Renal pelvis (tissue), 1 donor: ENCODE measurements at regions not wholly inside any gene's neighbourhood (a gene's known extent, or its start where the extent isn't known, plus 50 kb on each side); places are given as distances from the start of the nearest gene placed in this dataset.

Experiments
- DNase-seq: peaks from one replicate; pipeline ENCODE4 v3.0.0-alpha.2; 2013

- DNase-seq, result no peak
These were observed 131.4 kb upstream of the LINGO1 start for GRCh38 chr15:77764095-77764494.

- DNase-seq, result no peak
These were observed 130.1 kb upstream of the LINGO1 start for GRCh38 chr15:77762747-77763355.

GRCh38 chr15:77759896-77760592 is 127.3 kb upstream of the LINGO1 start:
- DNase-seq, result no peak

GRCh38 chr15:77753939-77754338 is 121.2 kb upstream of the LINGO1 start:
- DNase-seq, result no peak

- DNase-seq, result peak; percentile 67
These were observed 120.7 kb upstream of the LINGO1 start for GRCh38 chr15:77753281-77753873.

DNA sequence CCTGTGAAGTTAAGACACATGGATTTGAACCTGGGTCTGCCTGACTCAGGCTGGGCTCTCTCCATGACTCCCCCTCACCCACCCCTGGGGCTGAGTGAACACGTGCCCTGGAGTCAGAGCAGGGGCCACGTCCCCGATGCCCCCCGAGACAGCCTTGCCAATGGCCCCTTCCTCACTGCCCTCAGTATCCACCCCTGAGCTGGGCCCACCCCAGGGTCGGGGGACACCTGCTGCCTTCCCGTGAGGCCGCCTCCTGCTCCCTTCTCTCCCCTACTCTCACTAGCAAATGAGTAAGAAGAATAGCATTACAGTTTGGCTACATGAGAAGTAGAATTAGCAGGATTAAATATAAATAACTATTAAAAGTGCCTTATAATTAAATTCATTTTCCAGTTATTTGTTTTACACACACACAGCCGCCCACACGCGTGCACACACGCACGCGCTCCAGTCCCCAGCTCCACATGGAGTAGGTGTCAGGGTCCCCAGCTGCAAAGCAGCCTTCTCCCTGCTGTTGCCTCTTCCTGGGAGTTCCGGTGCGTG is 117.4 kb upstream of the LINGO1 start:
- DNase-seq, result no peak

GRCh38 chr15:77749236-77749997 is 116.7 kb upstream of the LINGO1 start:
- DNase-seq, result no peak

DNA sequence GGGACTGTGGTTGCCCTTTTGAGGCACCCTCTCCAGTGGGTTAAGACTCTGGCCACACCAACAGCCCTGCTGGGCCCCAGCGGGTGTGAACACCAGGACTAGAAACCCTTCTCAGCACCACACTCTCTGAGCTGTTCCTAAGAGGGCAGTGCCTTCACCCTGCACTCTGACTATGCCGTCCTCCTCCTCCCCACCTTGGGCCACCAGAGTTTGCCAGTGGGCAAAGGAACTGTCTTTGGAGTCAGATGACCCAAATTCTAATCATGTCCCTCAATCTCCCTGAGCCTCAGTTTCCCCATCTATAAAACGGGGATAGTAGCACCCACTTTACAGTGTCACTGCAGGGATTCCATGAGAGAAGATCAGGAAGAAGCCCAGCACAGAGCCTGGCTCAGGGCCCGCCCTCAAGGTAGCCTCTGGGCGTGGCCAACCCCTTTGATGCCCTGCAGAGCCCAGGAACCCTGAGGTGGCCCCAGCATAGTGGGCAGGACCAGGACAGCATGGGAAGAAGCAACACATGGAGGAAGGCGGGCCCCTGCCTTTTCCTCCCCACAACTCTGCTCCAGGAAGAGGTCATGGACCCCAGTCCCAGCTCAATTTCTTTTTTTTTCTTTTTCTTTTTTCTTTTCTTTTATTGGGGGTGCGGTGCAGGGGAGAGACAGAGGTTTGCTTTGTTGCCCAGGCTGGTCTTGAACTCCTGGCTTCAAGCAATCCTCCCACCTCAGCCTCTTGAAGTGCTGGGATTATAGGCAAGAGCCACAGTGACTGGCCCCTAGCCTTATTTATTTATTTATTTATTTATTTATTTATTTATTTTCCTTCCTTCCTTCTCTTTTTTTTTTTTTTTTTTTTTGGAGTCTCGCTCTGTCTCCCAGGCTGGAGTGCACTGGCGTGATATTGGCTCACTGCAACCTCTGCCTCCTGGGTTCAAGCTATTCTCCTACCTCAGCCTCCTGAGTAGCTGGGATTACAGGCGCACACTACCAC is 115.7 kb upstream of the LINGO1 start:
- no peak for DNase-seq

- DNase-seq, result no peak
These were observed 114.7 kb upstream of the LINGO1 start for GRCh38 chr15:77747175-77748077.

DNA sequence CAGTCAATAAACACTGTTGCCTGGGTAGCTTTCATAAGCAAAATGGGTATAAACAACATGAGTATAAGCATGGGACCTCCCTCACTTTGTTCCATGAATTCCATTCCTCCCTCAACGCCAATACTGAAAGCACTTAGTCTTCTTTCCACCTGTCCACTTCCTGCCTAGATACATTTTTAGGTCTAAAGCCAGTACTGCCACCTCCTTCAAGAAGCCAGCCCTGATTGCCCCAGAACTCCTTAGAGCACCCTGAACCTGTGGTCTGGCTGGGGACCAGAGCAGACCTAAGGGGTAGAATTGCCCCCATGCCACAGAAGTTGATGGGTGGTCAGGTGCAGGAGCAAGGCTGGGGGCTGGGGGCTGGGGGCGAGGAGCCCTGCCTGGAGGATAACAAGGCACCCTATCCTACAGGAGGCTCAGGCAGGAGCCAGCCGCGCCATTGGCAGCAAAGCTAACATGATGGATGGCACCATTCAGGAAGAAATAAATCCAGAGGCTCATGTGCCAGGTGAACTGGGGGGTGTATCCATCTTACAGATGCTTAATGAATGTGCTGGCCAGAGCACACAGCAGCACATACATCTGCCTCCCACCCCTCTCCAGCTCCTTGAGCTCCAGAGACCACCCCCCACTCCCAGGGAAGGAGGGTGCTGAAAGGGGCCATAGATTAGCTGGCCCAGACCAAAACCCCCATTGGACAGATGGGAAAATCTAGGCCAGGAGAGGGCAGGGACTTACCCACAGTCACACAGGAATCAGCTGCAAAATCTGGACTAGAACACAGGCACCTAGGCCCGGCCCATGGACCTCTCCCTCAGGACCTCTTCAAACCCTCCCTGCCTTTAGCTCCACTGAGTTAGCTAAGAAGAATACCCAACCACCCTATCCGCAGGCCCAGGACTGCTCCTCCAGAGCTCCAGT is 113.8 kb upstream of the LINGO1 start:
- no peak for DNase-seq

GRCh38 chr15:77744398-77744797 is 111.7 kb upstream of the LINGO1 start:
- DNase-seq, result no peak

- no peak for DNase-seq
These were observed 109.9 kb upstream of the LINGO1 start for GRCh38 chr15:77742570-77742969.

- DNase-seq, result no peak
These were observed 109.4 kb upstream of the LINGO1 start for GRCh38 chr15:77742127-77742526.

GRCh38 chr15:77741106-77741505 is 108.4 kb upstream of the LINGO1 start:
- no peak for DNase-seq

DNA sequence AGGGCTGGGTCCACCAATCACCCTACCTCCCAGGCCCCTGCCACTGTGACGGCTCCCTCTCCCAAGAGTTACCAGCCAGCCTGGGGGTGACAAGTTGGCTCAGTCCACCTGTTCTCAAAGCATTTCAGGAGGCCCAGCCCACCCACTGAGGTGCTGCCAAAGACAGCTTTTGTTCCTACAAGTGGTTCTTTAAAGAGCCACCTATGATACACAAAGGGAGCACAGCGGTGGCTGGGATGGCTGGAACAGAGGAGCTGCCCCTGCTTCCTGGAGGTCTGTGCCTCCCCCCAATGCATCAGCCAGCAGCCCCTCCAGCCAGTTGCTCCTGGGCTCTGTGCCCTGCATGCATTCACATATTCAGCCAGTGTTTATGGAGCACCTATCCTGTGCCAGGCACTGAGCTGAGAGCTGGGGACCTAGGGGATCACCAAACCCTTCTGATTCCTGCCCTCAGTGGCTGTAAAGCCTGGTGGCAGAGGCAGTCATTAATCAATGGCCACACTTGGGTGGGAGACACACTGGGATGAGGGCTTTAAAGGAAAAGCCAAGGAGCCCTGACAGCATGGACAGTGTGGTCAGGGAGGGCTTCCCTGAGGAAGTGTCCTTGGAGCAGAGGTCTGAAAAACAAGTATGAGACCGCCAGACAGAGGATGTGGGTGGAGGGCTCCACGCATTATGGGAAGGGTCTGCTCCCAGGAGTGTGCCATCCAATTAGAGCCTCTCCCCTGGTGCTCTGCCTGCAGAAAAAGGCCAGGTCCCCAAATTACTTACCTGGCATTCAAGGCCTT is 107.1 kb upstream of the LINGO1 start:
- no peak for DNase-seq

DNA sequence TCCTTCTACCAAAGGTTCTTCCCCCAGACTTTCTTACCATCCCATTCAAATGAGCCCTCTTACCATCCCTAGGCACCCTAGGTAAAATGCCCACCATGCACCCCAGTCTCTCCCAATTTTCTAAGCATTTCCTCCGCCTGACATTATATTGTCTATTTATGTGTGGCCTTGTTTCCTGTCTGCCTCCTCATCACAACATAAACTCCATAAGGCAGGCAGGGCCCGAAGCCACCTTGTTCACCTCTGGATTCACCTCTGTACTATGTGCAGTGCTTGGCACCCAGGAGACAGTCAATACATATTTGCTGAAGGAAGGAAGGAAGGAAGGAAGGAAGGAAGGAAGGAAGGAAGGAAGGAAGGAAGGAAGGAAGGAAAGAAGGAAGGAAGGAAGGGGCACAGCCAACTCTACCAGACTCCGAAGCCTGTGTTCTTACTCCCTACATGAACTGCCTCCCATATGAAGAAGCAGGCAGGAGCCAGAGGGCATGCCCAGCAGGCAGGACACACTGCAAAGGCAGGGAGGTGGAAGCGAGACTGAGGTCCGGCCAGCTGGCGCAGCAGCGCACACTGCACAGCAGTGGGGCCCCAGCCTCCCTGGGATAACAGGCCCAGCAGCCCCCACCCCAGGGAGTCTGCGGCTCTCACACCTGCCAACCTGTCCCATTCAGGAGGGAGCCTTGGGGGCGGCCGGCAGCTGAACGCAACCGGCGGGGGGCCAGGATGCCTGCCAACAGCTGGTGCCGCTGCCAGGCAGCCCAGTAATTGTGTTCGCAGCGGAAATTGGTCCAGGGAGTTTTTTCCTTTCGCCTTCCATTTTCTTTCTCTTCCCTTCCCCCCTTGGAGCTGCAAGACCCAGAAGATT is 106.0 kb upstream of the LINGO1 start:
- no peak for DNase-seq

- DNase-seq, result no peak
These were observed 105.3 kb upstream of the LINGO1 start for GRCh38 chr15:77738038-77738370.
